ENCODE measurements at regions not wholly inside any gene's neighbourhood (a gene's known extent, or its start where the extent isn't known, plus 50 kb on each side); places are given as distances from the start of the nearest gene placed in this dataset.
"Not testable (repeated sequence)": the region's sequence is repeated elsewhere in the genome, so short reads cannot be mapped to it uniquely, and the experiment has no call there.

DNA sequence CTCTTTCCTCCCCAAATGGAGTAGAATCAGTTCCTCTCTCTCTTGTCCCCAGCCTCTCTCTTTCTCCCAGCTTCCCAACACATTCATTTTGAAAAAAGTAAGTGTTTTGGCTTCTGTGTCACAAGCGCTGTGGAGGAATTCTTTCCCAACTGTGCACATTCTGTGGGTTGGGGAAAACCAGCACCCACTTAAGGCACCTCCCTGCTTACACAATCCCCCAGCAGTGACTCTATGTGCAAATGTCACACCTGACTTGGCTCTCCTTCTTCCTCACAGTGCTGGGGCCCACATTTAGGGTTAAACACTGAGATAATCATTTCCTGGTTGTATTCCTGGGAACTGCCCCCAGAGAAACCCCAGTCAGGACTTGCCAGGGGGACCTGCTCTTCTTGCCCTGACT is 358.1 kb upstream of the ZNF32 start:
- Mint-ChIP-seq H3K36me3 (ENCODE audit: low read depth) (no peaks in the 10 kb centered on the region), H3K4me1 (no peaks in the 10 kb centered on the region), H3K4me3 (no peak overlapping the region), H3K9me3 (no peaks in the 10 kb centered on the region), H3K27ac (no peak overlapping the region), H3K27me3 (peaks cover 7% of the 10 kb centered on the region)
- no peak for ATAC-seq (replicated peaks)

DNA sequence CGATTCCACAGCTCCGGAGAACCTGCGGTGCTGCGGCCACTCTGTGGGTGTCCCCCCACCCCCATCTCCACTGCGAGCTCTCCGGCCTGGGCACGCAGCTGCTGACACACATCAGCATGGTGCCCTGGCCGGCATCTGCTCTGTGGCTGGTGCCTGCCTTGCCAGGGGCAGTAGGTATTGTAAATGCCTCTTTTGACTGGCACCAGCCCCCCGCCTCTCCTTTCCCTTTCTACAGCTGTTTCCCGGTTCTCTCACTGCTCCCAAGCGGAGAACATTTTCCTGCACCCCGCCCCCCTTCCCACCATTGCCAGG is 357.1 kb upstream of the ZNF32 start:
- Mint-ChIP-seq H3K4me3 (no peak overlapping the region), H3K9me3 (no peaks in the 10 kb centered on the region), H3K36me3 (ENCODE audit: low read depth) (no peaks in the 10 kb centered on the region), H3K27me3 (peaks cover 11% of the 10 kb centered on the region), H3K27ac (no peak overlapping the region), H3K4me1 (no peaks in the 10 kb centered on the region)
- ATAC-seq (replicated peaks), result no peak

DNA sequence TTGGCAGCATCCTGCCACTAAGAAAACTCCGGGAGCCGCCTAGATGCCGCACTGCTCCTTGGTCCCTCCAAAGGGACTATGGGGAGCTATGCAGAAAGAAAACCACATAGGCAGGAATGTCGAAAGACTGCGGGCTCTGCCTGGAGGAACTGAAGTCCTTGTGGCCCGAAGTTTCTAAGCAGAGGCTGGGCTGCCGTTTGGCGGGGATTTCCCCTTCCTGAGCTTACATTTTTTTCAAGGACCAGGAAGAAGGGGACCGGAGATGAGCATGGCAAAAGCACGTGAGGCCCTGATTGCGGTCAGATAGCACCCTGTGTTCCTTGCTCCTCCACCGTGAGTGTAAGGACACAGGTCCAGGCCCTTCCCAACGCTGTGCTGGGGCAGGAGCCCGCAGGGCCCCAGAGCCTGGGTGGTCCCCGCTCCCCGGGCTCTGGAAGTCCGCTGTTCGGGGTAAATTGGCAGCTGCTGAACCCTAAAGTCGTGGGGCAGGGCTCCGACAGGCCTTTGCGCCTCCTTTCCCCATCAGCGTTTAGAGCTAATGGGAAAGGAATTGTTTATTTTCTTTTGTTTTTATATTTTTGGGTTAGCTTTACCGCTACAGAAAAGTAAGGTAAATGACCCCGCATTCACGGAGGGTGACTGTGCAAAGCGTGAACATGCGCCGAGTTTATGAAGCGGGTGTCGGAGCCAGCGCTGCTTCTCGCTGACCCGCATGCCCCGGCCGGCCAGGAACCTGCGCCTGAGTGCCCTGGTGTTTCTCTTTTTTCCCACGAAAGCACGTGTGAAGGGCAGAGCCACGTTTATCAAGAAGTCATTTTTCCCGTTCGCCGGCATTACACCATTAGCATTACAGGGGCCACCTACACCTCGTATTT is 356.5 kb upstream of the ZNF32 start:
- H3K36me3 Mint-ChIP-seq (ENCODE audit: low read depth), result no peaks in the 10 kb centered on the region
- H3K27ac Mint-ChIP-seq, result no peak overlapping the region
- no peaks in the 10 kb centered on the region for H3K9me3 Mint-ChIP-seq
- no peak for ATAC-seq (replicated peaks)
- no peak overlapping the region for H3K4me3 Mint-ChIP-seq
- H3K27me3 Mint-ChIP-seq, result peaks cover 11% of the 10 kb centered on the region
- H3K4me1 Mint-ChIP-seq, result no peaks in the 10 kb centered on the region

DNA sequence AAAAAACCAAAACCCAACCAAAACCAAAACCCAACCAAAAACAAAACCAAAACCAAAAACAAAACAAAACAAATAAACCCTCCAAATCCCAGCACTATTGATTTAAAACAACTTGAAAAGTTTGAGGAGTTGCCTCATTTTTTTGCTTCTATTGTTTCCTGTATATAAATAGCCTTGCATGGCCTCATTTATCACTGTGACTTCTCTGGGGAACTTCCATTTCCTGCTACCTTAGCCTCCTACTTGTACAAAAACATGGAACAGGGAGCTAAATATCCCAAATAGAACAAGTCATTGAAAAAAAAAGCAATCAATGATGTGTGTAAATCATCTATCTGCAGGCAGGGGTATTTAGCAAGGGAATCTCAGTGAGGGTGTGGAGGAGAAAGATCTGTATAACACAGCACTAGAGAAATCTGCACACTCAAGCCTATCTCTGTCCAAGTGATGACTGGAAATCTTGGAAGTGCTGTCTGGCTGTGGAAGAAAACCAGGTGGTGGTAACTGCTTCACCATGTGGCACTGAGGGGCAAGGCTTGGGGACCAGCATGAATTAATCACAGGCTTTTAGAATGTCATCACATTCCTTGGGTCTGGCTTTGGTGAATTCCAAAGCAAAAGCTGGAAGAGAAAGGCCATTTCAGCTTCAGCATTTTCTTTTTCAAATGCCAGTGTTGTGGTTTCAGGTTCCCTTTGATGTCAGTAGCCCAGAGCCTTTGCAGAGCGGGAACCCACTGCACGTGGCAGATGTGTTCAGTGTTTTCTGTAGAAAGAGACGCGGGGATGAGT is 349.5 kb upstream of the ZNF32 start:
- H3K27me3 Mint-ChIP-seq, result peaks cover 28% of the 10 kb centered on the region
- no peak for ATAC-seq (replicated peaks)
- H3K4me1 Mint-ChIP-seq, result no peaks in the 10 kb centered on the region
- H3K27ac Mint-ChIP-seq, result no peak overlapping the region
- no peaks in the 10 kb centered on the region for H3K9me3 Mint-ChIP-seq
- H3K36me3 Mint-ChIP-seq (ENCODE audit: low read depth), result no peaks in the 10 kb centered on the region
- no peak overlapping the region for H3K4me3 Mint-ChIP-seq

DNA sequence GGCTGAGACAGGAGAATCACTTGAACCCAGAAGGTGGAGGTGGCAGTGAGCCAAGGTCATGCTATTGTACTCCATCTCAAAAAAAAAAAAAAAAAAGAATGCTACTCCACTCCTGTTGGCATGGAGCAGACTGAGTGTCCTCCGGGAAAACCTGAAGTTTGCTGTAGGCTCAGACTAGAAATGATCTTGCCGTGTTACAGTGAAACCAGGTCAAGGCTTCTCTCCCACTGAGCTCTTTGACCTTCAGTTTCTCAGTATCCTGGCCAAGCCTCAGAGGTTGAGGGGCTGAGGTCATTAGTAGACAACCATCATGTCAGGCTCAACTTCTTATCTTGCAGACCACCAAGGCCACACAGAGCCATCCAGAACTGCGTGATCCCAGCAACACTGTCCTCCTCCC is 348.6 kb upstream of the ZNF32 start:
- Mint-ChIP-seq H3K4me1 (no peaks in the 10 kb centered on the region), H3K9me3 (no peaks in the 10 kb centered on the region), H3K27me3 (peaks cover 26% of the 10 kb centered on the region), H3K36me3 (ENCODE audit: low read depth) (no peaks in the 10 kb centered on the region), H3K4me3 (no peak overlapping the region), H3K27ac (no peak overlapping the region)
- ATAC-seq (replicated peaks), result no peak

DNA sequence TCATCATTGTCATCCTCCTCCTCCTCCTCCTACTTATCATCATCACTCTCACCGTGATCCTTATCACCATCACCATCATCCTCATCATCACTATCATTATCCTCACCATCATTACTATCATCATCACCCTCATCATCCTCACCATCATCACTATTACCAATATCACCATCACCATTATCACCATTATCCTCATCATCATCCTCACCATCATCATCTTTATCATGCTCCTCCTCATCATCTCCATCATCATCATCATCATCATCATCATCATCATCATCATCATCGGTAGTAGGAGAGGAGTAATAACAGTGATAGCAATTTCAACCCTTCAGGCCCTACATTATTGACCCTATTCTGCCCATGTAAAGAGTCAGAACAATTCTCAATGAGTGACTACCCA is 345.9 kb upstream of the ZNF32 start:
- H3K4me1 Mint-ChIP-seq, result no peaks in the 10 kb centered on the region
- ATAC-seq (replicated peaks), result no peak
- peaks cover 17% of the 10 kb centered on the region for H3K27me3 Mint-ChIP-seq
- H3K9me3 Mint-ChIP-seq, result peaks cover 4% of the 10 kb centered on the region
- no peak overlapping the region for H3K27ac Mint-ChIP-seq
- H3K36me3 Mint-ChIP-seq (ENCODE audit: low read depth), result no peaks in the 10 kb centered on the region
- no peak overlapping the region for H3K4me3 Mint-ChIP-seq

DNA sequence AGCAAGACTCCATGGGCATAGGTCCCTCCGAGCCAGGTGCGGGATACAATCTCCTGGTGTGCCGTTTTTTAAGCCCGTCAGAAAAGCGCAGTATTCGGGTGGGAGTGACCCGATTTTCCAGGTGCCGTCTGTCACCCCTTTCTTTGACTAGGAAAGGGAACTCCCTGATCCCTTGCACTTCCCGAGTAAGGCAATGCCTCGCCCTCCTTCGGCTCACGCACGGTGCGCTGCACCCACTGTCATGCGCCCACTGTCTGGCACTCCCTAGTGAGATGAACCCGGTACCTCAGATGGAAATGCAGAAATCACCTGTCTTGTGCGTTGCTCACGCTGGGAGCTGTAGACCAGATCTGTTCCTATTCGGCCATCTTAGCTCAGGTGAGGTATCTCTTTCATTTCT is 344.1 kb upstream of the ZNF32 start:
- not testable (repeated sequence) for ATAC-seq (replicated peaks); H3K27ac Mint-ChIP-seq; H3K4me3 Mint-ChIP-seq; H3K4me1 Mint-ChIP-seq; H3K36me3 Mint-ChIP-seq (ENCODE audit: low read depth); H3K9me3 Mint-ChIP-seq
- peaks cover 15% of the 10 kb centered on the region for H3K27me3 Mint-ChIP-seq

DNA sequence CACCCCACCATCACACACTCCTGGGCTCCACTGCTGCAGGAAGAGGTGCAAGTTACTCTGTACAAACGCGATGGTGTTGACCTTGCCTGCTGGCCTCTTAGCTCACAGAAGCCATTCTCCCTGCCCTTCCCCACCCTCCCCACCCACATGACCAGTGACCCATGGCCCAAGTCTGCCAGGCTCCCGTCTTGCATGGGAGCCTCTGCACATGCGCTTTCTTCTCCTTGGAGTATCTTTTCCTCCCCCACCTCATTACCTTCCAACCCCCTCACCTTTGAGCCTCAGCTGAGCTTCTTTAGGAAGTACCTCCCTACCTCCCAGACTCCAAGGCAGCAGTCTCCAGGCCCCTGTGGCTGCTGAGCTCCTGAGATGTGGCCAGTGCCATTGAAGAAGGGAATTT is 337.7 kb upstream of the ZNF32 start:
- Mint-ChIP-seq H3K9me3 (peaks cover under 1% of the 10 kb centered on the region), H3K4me3 (no peak overlapping the region), H3K4me1 (no peaks in the 10 kb centered on the region), H3K27me3 (no peaks in the 10 kb centered on the region), H3K27ac (no peak overlapping the region), H3K36me3 (ENCODE audit: low read depth) (no peaks in the 10 kb centered on the region)
- no peak for ATAC-seq (replicated peaks)

DNA sequence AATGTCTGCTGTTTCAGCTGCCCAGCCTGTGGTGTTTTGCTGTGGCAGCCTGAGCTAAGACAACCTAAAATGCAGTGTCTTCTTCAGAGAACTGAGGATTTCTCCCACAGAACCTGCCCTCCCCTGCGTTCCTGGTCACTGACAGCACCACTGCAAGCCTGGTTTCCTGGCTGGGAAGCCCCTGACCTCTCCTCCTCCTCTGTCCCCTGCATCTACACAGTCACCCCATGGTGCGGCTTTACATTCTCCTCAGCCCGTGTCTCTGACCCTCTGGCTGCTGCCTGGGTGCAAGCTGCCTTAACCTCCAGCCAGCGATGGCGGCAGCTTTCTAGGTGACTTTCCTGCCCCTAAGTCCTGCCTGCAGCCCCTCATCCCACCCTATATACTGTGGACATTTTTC is 337.3 kb upstream of the ZNF32 start:
- Mint-ChIP-seq H3K9me3 (no peaks in the 10 kb centered on the region), H3K36me3 (ENCODE audit: low read depth) (no peaks in the 10 kb centered on the region), H3K27me3 (no peaks in the 10 kb centered on the region), H3K27ac (no peak overlapping the region), H3K4me1 (no peaks in the 10 kb centered on the region), H3K4me3 (no peak overlapping the region)
- no peak for ATAC-seq (replicated peaks)

DNA sequence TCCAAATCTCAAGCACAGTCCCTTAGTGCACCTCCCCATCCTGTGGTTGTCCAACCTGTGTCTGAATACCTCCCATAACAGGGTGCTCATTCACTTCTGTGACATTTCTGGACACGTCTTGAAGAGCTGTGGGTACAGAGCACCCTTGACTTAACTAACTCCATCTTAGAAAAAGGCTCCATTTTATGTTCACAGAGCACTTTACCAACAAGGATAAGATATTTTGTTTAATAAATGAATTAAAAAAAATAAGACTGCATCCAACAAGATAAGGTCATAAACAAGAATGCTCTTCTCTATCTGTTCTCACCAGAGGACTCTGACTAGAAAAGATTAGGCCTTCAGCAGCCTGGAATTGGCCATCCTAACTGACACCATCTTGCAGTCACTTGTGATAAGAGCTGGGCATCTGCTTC is 335.2 kb upstream of the ZNF32 start:
- Mint-ChIP-seq H3K4me3 (no peak overlapping the region), H3K27me3 (no peaks in the 10 kb centered on the region), H3K4me1 (no peaks in the 10 kb centered on the region), H3K36me3 (ENCODE audit: low read depth) (no peaks in the 10 kb centered on the region), H3K27ac (no peak overlapping the region), H3K9me3 (no peaks in the 10 kb centered on the region)
- ATAC-seq (replicated peaks), result no peak

DNA sequence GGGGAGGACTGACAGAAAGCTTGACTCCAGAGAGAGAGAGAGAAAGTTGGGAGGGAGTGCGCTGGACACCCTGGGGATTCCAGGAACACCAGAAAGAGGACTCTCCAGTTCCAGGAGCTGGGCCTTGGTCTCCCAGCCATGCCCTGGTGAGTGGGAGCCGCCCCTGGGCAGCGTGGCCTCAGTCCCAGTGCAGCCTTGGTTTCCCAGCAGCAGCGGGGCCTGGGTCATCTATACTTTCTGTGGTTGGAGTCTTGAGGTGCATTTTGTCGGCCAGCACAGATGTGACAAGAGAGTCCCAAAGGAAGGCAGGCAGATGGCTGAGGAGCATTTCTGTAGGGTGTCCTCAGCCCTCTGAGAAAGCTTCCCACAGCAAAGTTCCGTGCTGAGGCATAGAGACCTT is 334.7 kb upstream of the ZNF32 start:
- no peaks in the 10 kb centered on the region for H3K9me3 Mint-ChIP-seq
- ATAC-seq (replicated peaks), result no peak
- no peaks in the 10 kb centered on the region for H3K36me3 Mint-ChIP-seq (ENCODE audit: low read depth)
- H3K27me3 Mint-ChIP-seq, result no peaks in the 10 kb centered on the region
- H3K27ac Mint-ChIP-seq, result no peak overlapping the region
- no peaks in the 10 kb centered on the region for H3K4me1 Mint-ChIP-seq
- no peak overlapping the region for H3K4me3 Mint-ChIP-seq

DNA sequence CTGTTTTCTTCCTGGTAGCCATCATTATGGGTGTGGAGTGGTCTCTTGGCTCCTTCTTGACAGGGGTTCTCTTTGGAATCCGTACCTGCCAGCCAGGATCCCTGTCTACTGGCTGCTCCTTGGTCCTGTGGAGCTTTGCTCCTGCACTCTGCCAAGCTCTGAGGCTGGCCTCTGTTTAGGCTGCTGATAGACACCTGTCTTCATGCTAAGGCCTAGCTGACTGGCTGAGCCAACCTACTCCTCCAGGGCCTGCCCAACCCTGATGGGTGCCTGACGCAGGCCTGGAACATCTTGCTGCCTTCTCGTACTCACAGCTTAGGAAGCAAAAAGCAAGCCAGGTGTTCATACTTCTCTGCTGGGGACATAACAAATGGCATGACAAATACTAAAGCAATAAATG is 333.6 kb upstream of the ZNF32 start:
- no peaks in the 10 kb centered on the region for H3K27me3 Mint-ChIP-seq
- no peak overlapping the region for H3K4me3 Mint-ChIP-seq
- no peak overlapping the region for H3K27ac Mint-ChIP-seq
- no peaks in the 10 kb centered on the region for H3K9me3 Mint-ChIP-seq
- H3K4me1 Mint-ChIP-seq, result no peaks in the 10 kb centered on the region
- ATAC-seq (replicated peaks), result no peak
- H3K36me3 Mint-ChIP-seq (ENCODE audit: low read depth), result no peaks in the 10 kb centered on the region

DNA sequence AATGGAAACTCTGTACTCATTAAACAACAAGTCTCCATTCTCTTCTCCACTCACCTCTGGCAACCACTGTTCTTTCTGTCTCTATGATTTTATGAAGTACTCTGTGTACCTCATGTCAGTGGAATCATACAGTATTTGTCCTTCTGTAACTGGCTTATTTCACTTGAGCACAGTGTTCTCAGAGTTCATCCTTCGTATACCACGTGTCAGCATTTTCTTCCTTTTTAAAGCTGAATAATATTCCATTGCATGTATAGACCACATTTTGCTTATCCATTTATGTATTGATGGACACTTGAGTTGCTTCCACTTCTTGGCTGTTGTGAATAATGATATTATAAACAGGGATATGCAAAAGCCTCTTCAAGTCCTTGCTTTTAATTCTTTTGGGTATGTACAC is 333.0 kb upstream of the ZNF32 start:
- no peaks in the 10 kb centered on the region for H3K36me3 Mint-ChIP-seq (ENCODE audit: low read depth)
- no peak overlapping the region for H3K27ac Mint-ChIP-seq
- peak; percentile 9 for ATAC-seq (replicated peaks)
- no peaks in the 10 kb centered on the region for H3K27me3 Mint-ChIP-seq
- no peaks in the 10 kb centered on the region for H3K9me3 Mint-ChIP-seq
- no peaks in the 10 kb centered on the region for H3K4me1 Mint-ChIP-seq
- H3K4me3 Mint-ChIP-seq, result no peak overlapping the region

DNA sequence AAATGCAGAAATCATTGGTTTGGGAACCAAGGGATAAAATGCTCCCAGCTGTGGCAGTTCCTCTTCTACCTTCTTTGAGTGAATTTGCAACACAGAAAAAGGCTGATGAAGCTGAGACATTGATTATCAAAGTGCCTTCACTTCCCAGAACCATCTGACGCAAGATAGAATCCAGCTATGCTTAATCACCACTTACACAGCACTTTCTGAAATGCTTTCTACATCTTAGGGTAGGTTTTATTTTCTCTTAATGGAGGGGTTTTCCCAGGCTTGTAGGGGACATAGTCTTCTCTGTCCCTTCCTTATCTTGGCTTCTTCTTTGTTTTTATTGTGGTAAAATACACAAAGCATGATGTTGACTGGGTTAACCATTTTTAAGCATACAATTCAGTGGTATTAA is 332.6 kb upstream of the ZNF32 start:
- no peak for ATAC-seq (replicated peaks)
- no peaks in the 10 kb centered on the region for H3K9me3 Mint-ChIP-seq
- H3K27me3 Mint-ChIP-seq, result no peaks in the 10 kb centered on the region
- no peak overlapping the region for H3K4me3 Mint-ChIP-seq
- no peak overlapping the region for H3K27ac Mint-ChIP-seq
- no peaks in the 10 kb centered on the region for H3K36me3 Mint-ChIP-seq (ENCODE audit: low read depth)
- H3K4me1 Mint-ChIP-seq, result no peaks in the 10 kb centered on the region

DNA sequence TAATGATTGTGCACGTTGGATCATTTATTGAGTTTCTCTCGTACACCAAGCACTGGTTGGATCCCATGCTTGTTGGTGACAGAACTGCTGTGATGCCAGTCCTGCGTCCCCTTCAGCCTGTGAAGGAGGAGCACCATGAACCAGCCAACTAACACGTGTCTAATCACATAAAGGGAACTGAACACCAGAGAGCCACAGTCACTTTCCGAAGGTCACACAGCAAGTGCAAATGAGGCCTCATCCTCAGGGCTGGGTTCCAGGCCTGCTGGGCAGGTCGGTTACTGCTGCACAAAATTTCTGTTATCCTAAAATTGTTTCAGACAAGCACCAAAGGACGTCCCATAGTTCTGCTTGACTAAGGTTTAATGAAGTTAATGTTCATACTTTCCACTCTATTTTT is 332.0 kb upstream of the ZNF32 start:
- H3K4me3 Mint-ChIP-seq, result no peak overlapping the region
- no peak overlapping the region for H3K27ac Mint-ChIP-seq
- no peak for ATAC-seq (replicated peaks)
- no peaks in the 10 kb centered on the region for H3K36me3 Mint-ChIP-seq (ENCODE audit: low read depth)
- no peaks in the 10 kb centered on the region for H3K9me3 Mint-ChIP-seq
- no peaks in the 10 kb centered on the region for H3K4me1 Mint-ChIP-seq
- H3K27me3 Mint-ChIP-seq, result no peaks in the 10 kb centered on the region

All from activated T-helper 17 cell treated with anti-CD3 and anti-CD28 coated beads, Interleukin-2, amount 50 U/mL, for 72 hours (primary cell).